ENCODE measurements at regions not wholly inside any gene's neighbourhood (a gene's known extent, or its start where the extent isn't known, plus 50 kb on each side); places are given as distances from the start of the nearest gene placed in this dataset.

- Histone ChIP-seq H3K27ac (ENCODE audit: low read depth, low read length) (no peak overlapping the region), H3K36me3 (ENCODE audit: control insufficient read depth in 2 of 4, insufficient read depth in 4 of 4, low read length in 3 of 4) (no peaks in the 10 kb centered on the region), H2AFZ (ENCODE audit: low read length) (no peak overlapping the region), H2BK15ac (ENCODE audit: low read length) (no peak overlapping the region), H3K79me1 (ENCODE audit: low read depth, low read length) (no peaks in the 10 kb centered on the region), H3K23ac (ENCODE audit: insufficient read length) (no peak overlapping the region), H4K20me1 (replicated peaks in 1 of 2; ENCODE audit: control insufficient read depth in 1 of 2, insufficient read depth in 2 of 2, low read length in 2 of 2) (no peaks in the 10 kb centered on the region), H4K8ac (ENCODE audit: extremely low read depth, insufficient read depth, low read length) (no peak overlapping the region), H2BK120ac (replicated peaks; ENCODE audit: low read depth, low read length) (no peak overlapping the region), H3K4ac (replicated peaks; ENCODE audit: insufficient read length, low read depth, low read length) (no peak overlapping the region), H3K4me1 (replicated peaks in 1 of 4; ENCODE audit: control insufficient read depth in 3 of 4, insufficient read depth in 4 of 4, low read length in 3 of 4) (no peaks in the 10 kb centered on the region; a peak in 1 of 7 replicates), H3K9ac (replicated peaks in 1 of 4; ENCODE audit: extremely low read depth in 1 of 4, low read depth in 3 of 4, low read length in 3 of 4) (no peak overlapping the region), H3K4me2 (ENCODE audit: insufficient read depth in 1 of 2, low read depth in 2 of 2, low read length in 2 of 2) (no peak overlapping the region), H4K91ac (replicated peaks; ENCODE audit: insufficient read length, low read length) (no peak overlapping the region), H3K79me2 (ENCODE audit: control insufficient read depth in 1 of 2, insufficient read depth in 2 of 2, low read length in 2 of 2) (no peaks in the 10 kb centered on the region), H3K27me3 (replicated peaks in 1 of 4; ENCODE audit: control insufficient read depth in 3 of 4, extremely low read depth in 1 of 4, insufficient read depth in 3 of 4, low read length in 3 of 4) (no peaks in the 10 kb centered on the region), H3K4me3 (ENCODE audit: extremely low read depth in 1 of 4, insufficient read depth in 2 of 4, low read depth in 3 of 4, low read length in 4 of 4) (no peak overlapping the region), H2AK5ac (ENCODE audit: low read depth, low read length) (no peak overlapping the region), H3K56ac (replicated peaks; ENCODE audit: insufficient read length, low read depth, low read length) (no peak overlapping the region), H2BK5ac (ENCODE audit: low read depth, low read length) (no peak overlapping the region), H2BK20ac (ENCODE audit: low read length) (no peak overlapping the region), H3K18ac (ENCODE audit: extremely low read depth, low read length) (no peak overlapping the region), H2BK12ac (ENCODE audit: low read depth, low read length) (no peak overlapping the region), H3K9me3 (ENCODE audit: insufficient read depth in 2 of 2, low read depth in 1 of 2, low read length in 1 of 2) (no peaks in the 10 kb centered on the region), H4K5ac (ENCODE audit: insufficient read length, low read depth, low read length) (no peak overlapping the region), H3K14ac (ENCODE audit: insufficient read length) (no peak overlapping the region), H3K23me2 (ENCODE audit: low read depth, low read length) (no peaks in the 10 kb centered on the region)
- ChIA-PET CTCF (ENCODE audit: partially characterized antibody) (interaction anchor here (0.6 to 1.4 kb wide), 5 partner anchors 9 to 231 kb away, joined by 3 to 6 read pairs (median 5); no protein-coding TSS in a partner anchor), POLR2A (ENCODE audit: partially characterized antibody) (no interaction called here)
- DNase-seq (ENCODE audit: low read depth in 1 of 2, low spot score in 2 of 2) (no peak), FAIRE-seq (no peak)
- TF ChIP-seq RBBP5 (IDR thresholded peaks at IDR 0.05; ENCODE audit: borderline replicate concordance, low read depth, low read length) (no peak), ZNF274 (IDR thresholded peaks at IDR 0.05; ENCODE audit: borderline replicate concordance, extremely low read depth, low read length) (no peak), SP1 (IDR thresholded peaks at IDR 0.05; ENCODE audit: low read depth, low read length) (no peak), TAF7 (optimal IDR thresholded peaks at IDR 0.05; ENCODE audit: borderline replicate concordance, low read depth, low read length) (no peak), SRF (IDR thresholded peaks at IDR 0.05; ENCODE audit: low read depth, low read length) (no peak), SIRT6 (IDR thresholded peaks at IDR 0.05; ENCODE audit: low read length) (no peak), E2F6 (IDR thresholded peaks at IDR 0.05) (no peak), EZH2 (IDR thresholded peaks at IDR 0.05; ENCODE audit: low read depth, low read length, severe bottlenecking) (no peak), CEBPB (IDR thresholded peaks at IDR 0.05; ENCODE audit: low read depth, low read length) (no peak), KDM4A (IDR thresholded peaks at IDR 0.05; ENCODE audit: low read depth, low read length, severe bottlenecking) (no peak), RNF2 (IDR thresholded peaks at IDR 0.05; ENCODE audit: borderline replicate concordance, low read depth, low read length, missing control alignments, poor library complexity, severe bottlenecking) (no peak), HDAC6 (IDR thresholded peaks at IDR 0.05; ENCODE audit: low read depth, low read length) (no peak), RFX5 (IDR thresholded peaks at IDR 0.05; ENCODE audit: borderline replicate concordance, low read depth, low read length) (no peak), BCL11A (IDR thresholded peaks at IDR 0.05; ENCODE audit: low read depth in 2 of 2, low read length in 2 of 2) (no peak), POU5F1 (IDR thresholded peaks at IDR 0.05; ENCODE audit: low read depth, low read length) (no peak)
Observed at GRCh38 chr6:56364431-56364826, 117.0 kb upstream of the COL21A1 start.
